Liver (tissue), 8 donors: ENCODE measurements at regions not wholly inside any gene's neighbourhood (a gene's known extent, or its start where the extent isn't known, plus 50 kb on each side); places are given as distances from the start of the nearest gene placed in this dataset.

Source experiments
- DNase-seq: peaks from one replicate; pipeline ENCODE4 v3.0.0-alpha.2; 2017; ENCODE audit warnings: low spot score
- H3K27ac ChIP-seq, 2 donors: one replicate each; pipeline ENCODE4 v1.7.0; 2013; ENCODE audit warnings: inconsistent platforms in 2 of 2, low read length in 2 of 2, control low read depth in 1 of 2, low read depth in 1 of 2, mild to moderate bottlenecking in 1 of 2
- H3K27me3 ChIP-seq, 4 donors: one replicate each; pipeline versions ENCODE4 v1.6.1 to v1.7.0; 2013; ENCODE audit warnings: low read length in 3 of 4, inconsistent platforms in 1 of 4, mild to moderate bottlenecking in 1 of 4, moderate library complexity in 1 of 4; ENCODE audit not compliant: control insufficient read depth in 4 of 4, insufficient read depth in 4 of 4
- H3K36me3 ChIP-seq, 4 donors: one replicate each; pipeline versions ENCODE4 v1.6.1 to v1.7.0; 2013; ENCODE audit warnings: low read length in 3 of 4, mild to moderate bottlenecking in 3 of 4, low read depth in 1 of 4, moderate library complexity in 1 of 4; ENCODE audit not compliant: control insufficient read depth in 4 of 4, insufficient read depth in 3 of 4
- H3K4me1 ChIP-seq, 4 donors: one replicate each; pipeline versions ENCODE4 v1.6.1 to v1.7.0; 2013; ENCODE audit warnings: low read length in 3 of 4, mild to moderate bottlenecking in 3 of 4, moderate library complexity in 1 of 4; ENCODE audit not compliant: control insufficient read depth in 4 of 4, insufficient read depth in 4 of 4
- H3K4me3 ChIP-seq, 3 donors: one replicate each; pipeline versions ENCODE4 v1.6.1 to v1.7.0; 2013; ENCODE audit warnings: low read length in 3 of 3, control low read depth in 1 of 3, low read depth in 1 of 3, mild to moderate bottlenecking in 1 of 3
- H3K9ac ChIP-seq, 2 donors: one replicate each; pipeline ENCODE4 v1.7.0; 2013; ENCODE audit warnings: low read length in 2 of 2, mild to moderate bottlenecking in 2 of 2, moderate library complexity in 2 of 2, control low read depth in 1 of 2, low read depth in 1 of 2
- H3K9me3 ChIP-seq, 4 donors: one replicate each; pipeline versions ENCODE4 v1.6.1 to v1.7.0; 2013; ENCODE audit warnings: low read length in 3 of 4; ENCODE audit not compliant: control insufficient read depth in 4 of 4
- CTCF ChIP-seq: fragments of 150-350 bp; IDR thresholded peaks from 2 replicates; pipeline ENCODE4 v1.5.1; 2017; ENCODE audit warnings: improper control_type of control experiment, low read depth, low read length; ENCODE audit not compliant: missing input control
- FOXA1 ChIP-seq: IDR thresholded peaks from 2 replicates; pipeline ENCODE4 v1.6.1; 2016; ENCODE audit warnings: antibody characterized with exemption
- FOXA2 ChIP-seq: IDR thresholded peaks from 2 replicates; pipeline ENCODE4 v1.6.1; 2016; ENCODE audit warnings: antibody characterized with exemption
- GABPA ChIP-seq, 2 donors: IDR thresholded peaks in 1 of 2; conservative IDR thresholded peaks in 1 of 2; 2 replicates each; pipeline ENCODE4 v1.6.1; 2016; ENCODE audit warnings: antibody characterized with exemption in 2 of 2, mild to moderate bottlenecking in 1 of 2, moderate library complexity in 1 of 2
- JUND ChIP-seq, 2 donors: IDR thresholded peaks; 2 replicates each; pipeline ENCODE4 v1.6.1; 2016; ENCODE audit warnings: antibody characterized with exemption in 2 of 2
- NR2F2 ChIP-seq: IDR thresholded peaks from 2 replicates; pipeline ENCODE4 v1.6.1; 2016; ENCODE audit warnings: antibody characterized with exemption
- RAD21 ChIP-seq, 2 donors: IDR thresholded peaks; 2 replicates each; pipeline ENCODE4 v1.6.1; 2016; ENCODE audit warnings: antibody characterized with exemption in 2 of 2, mild to moderate bottlenecking in 2 of 2
- REST ChIP-seq: IDR thresholded peaks from 2 replicates; pipeline ENCODE4 v1.6.1; 2016; ENCODE audit warnings: antibody characterized with exemption, mild to moderate bottlenecking
- SP1 ChIP-seq: IDR thresholded peaks from 2 replicates; pipeline ENCODE4 v1.6.1; 2018; ENCODE audit warnings: antibody characterized with exemption, mild to moderate bottlenecking
- TAF1 ChIP-seq: conservative IDR thresholded peaks from 2 replicates; pipeline ENCODE4 v1.6.1; 2016; ENCODE audit warnings: antibody characterized with exemption, mild to moderate bottlenecking
- ZBTB33 ChIP-seq: IDR thresholded peaks from 2 replicates; pipeline ENCODE4 v1.6.1; 2016; ENCODE audit warnings: antibody characterized with exemption
- WGBS: extraction: QIAGEN DNeasy Blood & Tissue Kit; methylation state at CpG from one replicate; pipeline ENCODE4 v1.1.7; 2013; 5-methylcytosine and 5-hydroxymethylcytosine counted together
- donor health status: healthy.
- donor health status: healthy.
- donor health status: healthy.
- donor health status: healthy.
- donor health status: healthy.

GRCh38 chr4:25540734-25541133 is 114.9 kb upstream of the SLC34A2 start (continued):
- TF ChIP-seq REST, result no peak

- H3K36me3 ChIP-seq, result no peaks in the 10 kb centered on the region
- no peak for DNase-seq
- no peaks in the 10 kb centered on the region for H3K4me1 ChIP-seq
- no peak for TF ChIP-seq CTCF
- TF ChIP-seq ZBTB33, result no peak
- TF ChIP-seq FOXA1, result no peak
- TF ChIP-seq RAD21 (IDR thresholded peaks at IDR 0.05), result no peak
- TF ChIP-seq NR2F2, result no peak
- no peak for TF ChIP-seq SP1
- TF ChIP-seq JUND (IDR thresholded peaks at IDR 0.05), result no peak
- TF ChIP-seq FOXA2, result no peak
- TF ChIP-seq GABPA (IDR thresholded peaks at IDR 0.05 in 1 of 2, conservative IDR thresholded peaks at IDR 0.05 in 1 of 2), result no peak
- TF ChIP-seq REST, result no peak
- no peak for TF ChIP-seq TAF1
- no peaks in the 10 kb centered on the region for H3K27me3 ChIP-seq
- no peak overlapping the region for H3K9ac ChIP-seq
- WGBS, result 81% methylated on average over 5 of the region's 5 CpGs
- peaks cover 0 to 2% (median 0%) of the 10 kb centered on the region in 4 donors for H3K9me3 ChIP-seq
- H3K27ac ChIP-seq, result no peak overlapping the region
- H3K4me3 ChIP-seq, result no peak overlapping the region
These were observed 108.3 kb upstream of the SLC34A2 start for GRCh38 chr4:25547343-25547742.
